ENCODE measurements at regions not wholly inside any gene's neighbourhood (a gene's known extent, or its start where the extent isn't known, plus 50 kb on each side); places are given as distances from the start of the nearest gene placed in this dataset.
A peak's percentile ranks its signal among the peaks of the same experiment; 100 is the strongest.

GRCh38 chr12:4068981-4069669 lies 195.9 kb upstream of the PARP11 start:
- no peak for DNase-seq
- Mint-ChIP-seq H3K9me3 (no peaks in the 10 kb centered on the region), H3K27ac (no peak overlapping the region), H3K36me3 (ENCODE audit: low read depth) (no peaks in the 10 kb centered on the region), H3K27me3 (no peaks in the 10 kb centered on the region), H3K4me3 (no peak overlapping the region), H3K4me1 (ENCODE audit: low read depth) (peaks cover 6% of the 10 kb centered on the region)
- ChIA-PET POLR2A (interaction anchor here (0.6 to 1.2 kb wide), 2 partner anchors 46 to 225 kb away, joined by 3 read pairs; no protein-coding TSS in a partner anchor), CTCF (interaction anchor here (0.9 to 1.4 kb wide), 3 partner anchors 21 to 184 kb away, joined by 3 to 4 read pairs (median 3); no protein-coding TSS in a partner anchor)
- ATAC-seq = no peak
- TF ChIP-seq CTCF (IDR thresholded peaks at IDR 0.05) = no peak
- intact Hi-C loops (cut with micrococcal nuclease) = no loop called here

GRCh38 chr12:4064008-4064407 lies 190.8 kb upstream of the PARP11 start:
- POLR2A ChIA-PET = no interaction called here
- no peak for DNase-seq
- no peak for ATAC-seq
- TF ChIP-seq CTCF (IDR thresholded peaks at IDR 0.05) = no peak
- H3K27ac Mint-ChIP-seq = no peak overlapping the region
- intact Hi-C loops (cut with micrococcal nuclease) = no loop called here
- H3K36me3 Mint-ChIP-seq (ENCODE audit: low read depth) = no peaks in the 10 kb centered on the region
- no peaks in the 10 kb centered on the region for H3K9me3 Mint-ChIP-seq
- no peaks in the 10 kb centered on the region for H3K27me3 Mint-ChIP-seq
- CTCF ChIA-PET = no interaction called here
- H3K4me3 Mint-ChIP-seq = no peak overlapping the region
- H3K4me1 Mint-ChIP-seq (ENCODE audit: low read depth) = no peaks in the 10 kb centered on the region

GRCh38 chr12:4059898-4060568 lies 186.8 kb upstream of the PARP11 start:
- intact Hi-C loops (cut with micrococcal nuclease) = no loop called here
- POLR2A ChIA-PET = no interaction called here
- Mint-ChIP-seq H3K9me3 (no peaks in the 10 kb centered on the region), H3K27ac (no peak overlapping the region), H3K4me1 (ENCODE audit: low read depth) (peaks cover 12% of the 10 kb centered on the region), H3K4me3 (no peak overlapping the region), H3K36me3 (ENCODE audit: low read depth) (no peaks in the 10 kb centered on the region), H3K27me3 (no peaks in the 10 kb centered on the region)
- ATAC-seq = no peak
- TF ChIP-seq CTCF (IDR thresholded peaks at IDR 0.05) = no peak
- no peak for DNase-seq
- CTCF ChIA-PET = interaction anchor here (0.9 kb wide), 2 partner anchors 48 to 217 kb away, joined by 3 read pairs; no protein-coding TSS in a partner anchor

DNA sequence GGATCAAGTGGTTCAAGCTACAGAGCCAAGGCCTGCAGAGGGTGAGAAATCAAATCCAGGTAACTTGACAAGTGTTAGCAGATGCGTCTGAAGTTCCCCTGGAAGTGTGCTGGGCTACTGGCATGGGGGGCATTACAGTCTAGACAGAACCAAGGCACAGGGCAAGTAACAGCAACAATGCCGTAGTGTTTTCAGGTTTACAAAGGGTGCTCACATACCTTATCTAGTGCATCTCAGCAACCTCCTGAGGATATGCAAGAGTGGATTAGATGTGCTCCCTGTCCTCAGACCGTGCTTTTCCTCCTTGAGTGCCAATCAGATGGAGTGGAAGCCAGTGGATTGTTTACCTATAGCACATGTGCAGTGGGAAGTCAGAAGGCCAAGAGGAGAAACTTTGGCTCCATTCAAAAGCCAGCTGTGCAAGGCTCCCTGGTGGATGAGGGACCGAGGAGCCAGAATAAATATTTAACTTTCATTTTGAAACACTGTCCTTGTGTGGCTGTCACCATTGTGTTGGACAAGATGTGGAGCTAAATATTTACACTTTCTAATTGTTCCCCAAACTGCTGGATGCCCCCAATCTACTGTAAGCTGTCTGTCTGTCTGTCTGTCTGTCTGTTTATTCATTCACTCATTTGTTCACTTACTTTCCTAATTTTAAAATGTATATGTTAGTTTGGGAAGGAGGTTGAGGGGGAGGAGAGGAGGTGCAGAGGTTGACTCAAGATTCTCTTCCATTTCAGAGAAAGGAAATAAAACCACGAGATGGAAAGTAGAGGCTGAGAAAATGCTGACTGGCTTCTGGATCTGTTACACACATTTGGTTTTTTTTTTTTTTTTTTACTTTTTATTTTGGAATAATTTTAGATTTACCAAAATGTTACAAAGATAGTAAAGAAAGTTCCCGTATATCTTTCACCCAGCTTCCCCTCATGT lies 184.0 kb upstream of the PARP11 start:
- CTCF ChIA-PET = interaction anchor here (0.8 to 1.3 kb wide), 3 partner anchors 23 to 220 kb away, joined by 3 read pairs; no protein-coding TSS in a partner anchor
- H3K4me3 Mint-ChIP-seq = peak overlapping the region; percentile 4
- ATAC-seq = peak; percentile 64

More for the DNA sequence above, 184.0 kb upstream of the PARP11 start:
- TF ChIP-seq CTCF (IDR thresholded peaks at IDR 0.05) = no peak
- Mint-ChIP-seq H3K27me3 (no peaks in the 10 kb centered on the region), H3K4me1 (ENCODE audit: low read depth) (peaks cover 12% of the 10 kb centered on the region), H3K36me3 (ENCODE audit: low read depth) (no peaks in the 10 kb centered on the region), H3K27ac (peak overlapping the region; percentile 77), H3K9me3 (no peaks in the 10 kb centered on the region)
- POLR2A ChIA-PET = no interaction called here
- intact Hi-C loops (cut with micrococcal nuclease) = no loop called here
- no peak for DNase-seq

Measured in activated CD8-positive, alpha-beta T cell treated with anti-CD3 and anti-CD28 coated beads for 36 hours (primary cell).